ENCODE measurements at regions not wholly inside any gene's neighbourhood (a gene's known extent, or its start where the extent isn't known, plus 50 kb on each side); places are given as distances from the start of the nearest gene placed in this dataset.

DNA sequence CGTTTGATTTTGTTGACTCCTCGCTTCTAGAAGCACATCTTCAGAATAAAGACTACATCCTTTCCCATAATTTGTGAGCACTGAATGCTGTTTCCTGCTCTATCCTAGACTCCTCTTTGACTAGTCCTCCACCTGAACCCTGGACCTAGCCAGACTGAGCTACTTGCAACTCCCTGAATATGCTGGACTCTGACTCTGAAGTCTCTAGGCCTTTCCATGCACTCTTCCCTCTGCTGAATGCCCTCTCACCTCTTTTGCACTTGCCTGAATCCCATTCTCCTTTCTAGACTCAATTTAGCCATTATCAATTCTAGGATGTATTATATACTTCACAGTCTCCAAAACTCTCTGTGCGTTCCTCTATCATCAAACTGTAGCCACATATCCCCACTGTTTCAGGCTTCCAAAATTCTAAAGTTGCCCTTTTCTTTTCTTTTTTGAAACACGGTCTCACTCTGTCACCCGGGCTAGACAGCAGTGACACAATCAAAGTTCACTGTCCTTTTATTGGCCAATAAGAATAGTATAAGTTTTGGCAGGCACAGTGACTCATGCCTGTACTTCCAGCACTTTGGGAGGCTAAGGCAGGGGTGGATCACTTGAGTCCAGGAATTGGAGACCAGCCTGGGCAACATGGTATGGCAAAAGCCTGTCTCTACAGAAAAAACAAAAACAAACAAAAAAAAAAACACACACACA is 127.0 kb downstream of the LTN1 start:
- TF ChIP-seq, protein P1, sequence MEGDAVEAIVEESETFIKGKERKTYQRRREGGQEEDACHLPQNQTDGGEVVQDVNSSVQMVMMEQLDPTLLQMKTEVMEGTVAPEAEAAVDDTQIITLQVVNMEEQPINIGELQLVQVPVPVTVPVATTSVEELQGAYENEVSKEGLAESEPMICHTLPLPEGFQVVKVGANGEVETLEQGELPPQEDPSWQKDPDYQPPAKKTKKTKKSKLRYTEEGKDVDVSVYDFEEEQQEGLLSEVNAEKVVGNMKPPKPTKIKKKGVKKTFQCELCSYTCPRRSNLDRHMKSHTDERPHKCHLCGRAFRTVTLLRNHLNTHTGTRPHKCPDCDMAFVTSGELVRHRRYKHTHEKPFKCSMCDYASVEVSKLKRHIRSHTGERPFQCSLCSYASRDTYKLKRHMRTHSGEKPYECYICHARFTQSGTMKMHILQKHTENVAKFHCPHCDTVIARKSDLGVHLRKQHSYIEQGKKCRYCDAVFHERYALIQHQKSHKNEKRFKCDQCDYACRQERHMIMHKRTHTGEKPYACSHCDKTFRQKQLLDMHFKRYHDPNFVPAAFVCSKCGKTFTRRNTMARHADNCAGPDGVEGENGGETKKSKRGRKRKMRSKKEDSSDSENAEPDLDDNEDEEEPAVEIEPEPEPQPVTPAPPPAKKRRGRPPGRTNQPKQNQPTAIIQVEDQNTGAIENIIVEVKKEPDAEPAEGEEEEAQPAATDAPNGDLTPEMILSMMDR (IDR thresholded peaks at IDR 0.05): no peak
- intact Hi-C loops (cut with DNase I): no loop called here
- no peak for ATAC-seq

DNA sequence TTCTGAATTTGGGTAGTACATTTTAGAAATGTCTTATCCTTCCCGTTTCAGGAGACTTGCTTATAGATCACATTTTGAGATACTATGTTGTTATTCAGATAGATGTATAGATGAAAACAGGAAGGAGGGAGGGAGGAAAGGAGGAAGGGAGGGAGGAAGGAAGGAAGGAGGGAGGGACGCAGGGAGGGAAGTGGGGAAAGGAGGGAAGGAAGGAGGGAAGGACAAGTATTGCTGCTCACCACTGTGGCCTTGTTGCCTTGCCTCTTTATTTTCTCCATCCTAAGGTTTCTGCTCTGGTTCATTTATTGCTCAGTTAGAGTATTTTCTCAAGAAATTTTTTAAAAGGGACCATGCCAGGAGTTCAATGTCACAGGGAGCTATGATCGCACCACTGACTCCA is 134.3 kb downstream of the LTN1 start:
- Histone ChIP-seq H3K36me3 (no peaks in the 10 kb centered on the region), H3K27me3 (no peaks in the 10 kb centered on the region), H3K27ac (no peak overlapping the region), H3K4me3 (no peak overlapping the region), H3K9me3 (no peaks in the 10 kb centered on the region), H3K4me1 (no peaks in the 10 kb centered on the region)
- DNase-seq (no peak), ATAC-seq (no peak)
- intact Hi-C loops (cut with DNase I): no loop called here
- TF ChIP-seq, protein P1 (IDR thresholded peaks at IDR 0.05): no peak

More for the DNA sequence above, 127.0 kb downstream of the LTN1 start:
- Histone ChIP-seq H3K4me1 (no peaks in the 10 kb centered on the region), H3K36me3 (no peaks in the 10 kb centered on the region), H3K4me3 (no peak overlapping the region), H3K27me3 (no peaks in the 10 kb centered on the region), H3K9me3 (no peaks in the 10 kb centered on the region), H3K27ac (no peak overlapping the region)
- DNase-seq: no peak

DNA sequence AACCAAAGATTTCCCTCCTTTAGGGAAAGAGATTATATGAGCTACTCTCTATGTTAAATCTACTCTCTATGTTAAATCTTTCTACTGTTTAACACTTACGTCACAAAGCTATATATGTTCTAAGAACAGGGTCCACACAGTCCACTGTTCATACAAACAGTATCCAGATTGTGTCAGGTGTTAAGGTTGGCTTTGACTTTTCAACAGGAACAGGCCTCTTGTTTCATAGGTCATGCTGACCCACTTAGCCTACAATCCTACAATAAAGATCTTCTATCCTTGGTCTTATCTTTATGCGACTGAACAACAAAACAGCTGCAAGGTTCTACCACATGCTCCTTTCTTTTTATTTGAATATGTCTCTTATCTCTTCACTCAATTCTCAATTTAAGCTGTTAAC is 134.9 kb downstream of the LTN1 start:
- no peaks in the 10 kb centered on the region for H3K27me3 ChIP-seq
- intact Hi-C loops (cut with DNase I): no loop called here
- no peak overlapping the region for H3K4me3 ChIP-seq
- no peaks in the 10 kb centered on the region for H3K9me3 ChIP-seq
- no peaks in the 10 kb centered on the region for H3K36me3 ChIP-seq
- TF ChIP-seq, protein P1 (IDR thresholded peaks at IDR 0.05): no peak
- H3K4me1 ChIP-seq: no peaks in the 10 kb centered on the region
- no peak overlapping the region for H3K27ac ChIP-seq
- ATAC-seq (no peak), DNase-seq (no peak)

DNA sequence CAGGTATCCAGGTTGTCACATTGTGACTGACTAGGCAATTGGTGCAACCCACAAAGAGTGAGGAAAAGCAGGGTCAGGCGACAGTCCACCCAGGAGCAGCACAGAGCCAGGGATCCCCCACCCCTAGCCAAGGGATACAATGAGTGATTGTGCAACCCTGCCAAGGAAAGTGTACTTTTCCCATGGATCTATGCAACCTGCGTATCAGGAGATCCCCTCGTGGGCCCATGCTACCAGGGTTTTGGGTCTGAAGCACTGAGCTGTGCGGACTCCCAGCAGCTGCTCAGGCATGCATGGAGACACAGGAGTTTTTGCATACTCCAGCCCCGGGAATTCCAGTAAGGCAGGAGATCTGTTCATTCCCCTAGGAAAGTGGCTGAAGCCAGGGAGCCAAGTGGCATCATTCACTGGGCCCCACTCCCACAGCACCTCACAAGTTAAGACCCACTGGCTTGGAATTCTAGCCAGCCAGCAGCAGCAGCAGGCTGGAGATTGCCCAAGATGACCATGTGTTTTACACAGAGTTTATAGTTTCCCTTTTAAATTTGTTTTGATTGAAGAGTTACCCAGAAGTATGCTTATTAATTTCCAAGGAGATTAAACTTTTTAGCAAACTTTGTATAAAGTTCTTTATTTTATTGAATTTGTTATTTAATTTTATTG is 136.0 kb downstream of the LTN1 start:
- intact Hi-C loops (cut with DNase I): no loop called here
- no peak for ATAC-seq
- DNase-seq: peak in 1 of 4 donors; percentile 16
- no peak overlapping the region for H3K27ac ChIP-seq
- no peaks in the 10 kb centered on the region for H3K9me3 ChIP-seq
- H3K27me3 ChIP-seq: no peaks in the 10 kb centered on the region
- no peaks in the 10 kb centered on the region for H3K4me1 ChIP-seq
- H3K36me3 ChIP-seq: no peaks in the 10 kb centered on the region
- H3K4me3 ChIP-seq: no peak overlapping the region
- TF ChIP-seq, protein P1 (IDR thresholded peaks at IDR 0.05): no peak

DNA sequence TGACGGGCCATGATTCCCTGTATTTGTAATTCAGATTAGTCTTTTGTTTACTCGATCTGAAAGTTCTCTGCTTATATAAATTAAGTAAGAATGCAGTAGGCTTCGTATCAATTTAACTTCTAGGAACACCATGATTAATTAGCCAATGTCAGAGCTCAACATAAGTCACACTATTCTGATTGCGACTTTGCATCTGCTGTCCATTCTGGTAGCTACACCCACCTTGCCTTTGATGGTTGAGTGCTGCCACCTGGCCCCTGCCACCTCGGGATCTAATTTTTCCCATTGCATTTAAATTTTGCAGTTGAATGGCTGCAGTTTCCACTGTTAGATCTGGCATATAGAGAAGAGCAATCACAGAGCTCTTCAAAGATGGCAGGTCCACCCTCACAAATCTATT is 140.0 kb downstream of the LTN1 start:
- Histone ChIP-seq H3K27me3 (no peaks in the 10 kb centered on the region), H3K27ac (no peak overlapping the region), H3K4me1 (no peaks in the 10 kb centered on the region), H3K9me3 (no peaks in the 10 kb centered on the region), H3K36me3 (no peaks in the 10 kb centered on the region), H3K4me3 (no peak overlapping the region)
- DNase-seq (no peak), ATAC-seq (no peak)
- TF ChIP-seq, protein P1 (IDR thresholded peaks at IDR 0.05): no peak
- intact Hi-C loops (cut with DNase I): no loop called here

Data from left lung (tissue), 4 donors.